HCT116 (cell line): ENCODE measurements at regions not wholly inside any gene's neighbourhood (a gene's known extent, or its start where the extent isn't known, plus 50 kb on each side); places are given as distances from the start of the nearest gene placed in this dataset.

Experiments
- ATAC-seq: fragments of 200-7000 bp; cut with Tn5 transposase; 2 replicates; pipeline ENCODE4 v1.9.1; 2020; ENCODE audit warnings: mild to moderate bottlenecking, moderate library complexity
- BruUV-seq: library from RNA; stranded (reverse); fragments of 400-500 nt; replicated peaks from 2 replicates; lab custom pipeline; 2021; lab: Mats Ljungman, UMichigan
- CTCF ChIA-PET: fragments of 300-600 bp; sonication (Branson Sonifier 250); formaldehyde crosslinking; loops from one replicate; lab custom pipeline; 2021; ENCODE audit warnings: antibody characterized with exemption; lab: Charles Lee
- POLR2A ChIA-PET: fragments of 300-600, 350-600 bp; sonication (Branson Sonifier 250); formaldehyde crosslinking; loops from one replicate; lab custom pipeline; 2021; ENCODE audit warnings: antibody characterized with exemption; lab: Charles Lee
- RAD21 ChIA-PET, 2 experiments: fragments of 300-600 bp; sonication (Branson Sonifier 250); formaldehyde crosslinking; loops; one replicate each; lab custom pipeline; 2023; ENCODE audit warnings: low total read pairs in 2 of 2; ENCODE audit not compliant: uncharacterized antibody in 2 of 2, unreplicated experiment in 2 of 2, low non-redundant PET in 1 of 2; lab: Charles Lee
- DNase-seq: peaks from one replicate; pipeline ENCODE4 v3.0.0-alpha.2; 2010; ENCODE audit warnings: low read depth, low spot score
- H2AFZ ChIP-seq: fragments of 200-600 bp; shearing (Covaris generic), sonication (generic); 2 replicates; pipeline ENCODE4 v1.6.1; 2017; ENCODE audit warnings: low read depth, mixed run types, mixed read lengths, antibody characterized with exemption, low read length; ENCODE audit not compliant: poor library complexity, severe bottlenecking
- H3K27ac ChIP-seq: 2 replicates; pipeline ENCODE4 v1.5.1; 2012; ENCODE audit warnings: low read depth, low read length
- H3K27me3 ChIP-seq: fragments of 200-600 bp; sonication (generic); 2 replicates; pipeline ENCODE4 v1.6.1; 2016; ENCODE audit warnings: mixed run types, low read length, mixed read lengths; ENCODE audit not compliant: insufficient read depth
- H3K36me3 ChIP-seq, 2 experiments: fragments of 200-500 bp in 1 of 2; fragments of 200-600 bp in 1 of 2; sonication (Bioruptor generic) in 1 of 2; sonication (generic) in 1 of 2; 2 replicates each; pipeline versions ENCODE4 v1.5.1 to v1.6.1; 2014 to 2016; ENCODE audit warnings: low read length in 2 of 2, inconsistent platforms in 1 of 2, mixed read lengths in 1 of 2, mixed run types in 1 of 2; ENCODE audit not compliant: insufficient read depth in 2 of 2, control insufficient read depth in 1 of 2
- H3K4me1 ChIP-seq, 2 experiments: fragments of 200-600 bp in 1 of 2; sonication (generic) in 1 of 2; 2 replicates each; pipeline versions ENCODE4 v1.5.1 to v1.6.1; 2012 to 2017; ENCODE audit warnings: low read length in 2 of 2, inconsistent platforms in 1 of 2, mild to moderate bottlenecking in 1 of 2, mixed read lengths in 1 of 2, mixed run types in 1 of 2, moderate library complexity in 1 of 2; ENCODE audit not compliant: insufficient read depth in 2 of 2, control insufficient read depth in 1 of 2
- H3K4me2 ChIP-seq: fragments of 200-600 bp; sonication (generic); 2 replicates; pipeline ENCODE4 v1.6.1; 2017; ENCODE audit warnings: mixed run types, low read length, mixed read lengths
- H3K4me3 ChIP-seq, 2 experiments: fragments of 200-600 bp in 1 of 2; sonication (generic) in 1 of 2; replicated peaks in 1 of 2; 2 replicates each; pipeline ENCODE4 v1.5.1; 2011 to 2016; ENCODE audit warnings: low read length in 2 of 2, control low read depth in 1 of 2, low read depth in 1 of 2, mild to moderate bottlenecking in 1 of 2, mixed read lengths in 1 of 2, mixed run types in 1 of 2
- H3K79me2 ChIP-seq: fragments of 200-600 bp; sonication (generic); 2 replicates; pipeline ENCODE4 v1.6.1; 2017; ENCODE audit warnings: mild to moderate bottlenecking, mixed run types, low read length, moderate library complexity, mixed read lengths; ENCODE audit not compliant: insufficient read depth
- H3K9ac ChIP-seq: fragments of 200-600 bp; sonication (generic); 2 replicates; pipeline ENCODE4 v1.6.1; 2016; ENCODE audit warnings: low read length, mixed read lengths
- H3K9me2 ChIP-seq: fragments of 200-600 bp; sonication (generic), shearing (Covaris generic); 2 replicates; pipeline ENCODE4 v1.6.1; 2017; ENCODE audit warnings: mixed run types, mild to moderate bottlenecking, moderate library complexity; ENCODE audit not compliant: insufficient read depth
- H3K9me3 ChIP-seq, 2 experiments: fragments of 200-500 bp in 1 of 2; fragments of 200-600 bp in 1 of 2; sonication (Bioruptor generic) in 1 of 2; sonication (generic) in 1 of 2; 2 replicates each; pipeline ENCODE4 v1.6.1; 2014 to 2017; ENCODE audit warnings: low read length in 2 of 2, mixed read lengths in 2 of 2, inconsistent platforms in 1 of 2, low read depth in 1 of 2, mild to moderate bottlenecking in 1 of 2, mixed run types in 1 of 2, moderate library complexity in 1 of 2; ENCODE audit not compliant: control insufficient read depth in 1 of 2, insufficient read depth in 1 of 2
- H4K20me1 ChIP-seq: fragments of 200-600 bp; sonication (generic), shearing (Covaris generic); 2 replicates; pipeline ENCODE4 v1.6.1; 2017; ENCODE audit warnings: mixed run types, mild to moderate bottlenecking, moderate library complexity; ENCODE audit not compliant: insufficient read depth
- CBX3 ChIP-seq: IDR thresholded peaks from 2 replicates; pipeline ENCODE4 v1.6.1; 2012; ENCODE audit warnings: low read depth
- CEBPB ChIP-seq: IDR thresholded peaks from 2 replicates; pipeline ENCODE4 v1.6.1; 2012; ENCODE audit warnings: low read depth
- EGR1 ChIP-seq: IDR thresholded peaks from 2 replicates; pipeline ENCODE4 v1.6.1; 2012; ENCODE audit warnings: low read depth
- ELF1 ChIP-seq: IDR thresholded peaks from 2 replicates; pipeline ENCODE4 v1.6.1; 2012; ENCODE audit warnings: low read depth, borderline replicate concordance
- EZH2 ChIP-seq: fragments of 200-600 bp; sonication (generic); IDR thresholded peaks from 2 replicates; pipeline ENCODE4 v1.6.1; 2017; ENCODE audit warnings: antibody characterized with exemption, mixed run types
- EZH2phosphoT487 ChIP-seq: fragments of 200-600 bp; IDR thresholded peaks from 2 replicates; pipeline ENCODE4 v1.6.1; 2018; ENCODE audit warnings: antibody characterized with exemption, borderline replicate concordance
- FOSL1 ChIP-seq: IDR thresholded peaks from 2 replicates; pipeline ENCODE4 v1.6.1; 2012; ENCODE audit warnings: low read depth
- JUND ChIP-seq: IDR thresholded peaks from 2 replicates; pipeline ENCODE4 v1.6.1; 2012
- POLR2A ChIP-seq: IDR thresholded peaks from 2 replicates; pipeline ENCODE4 v1.7.0; 2011; ENCODE audit warnings: borderline replicate concordance; ENCODE audit not compliant: insufficient read depth, insufficient read length; ENCODE audit errors: extremely low read depth
- POLR2AphosphoS5 ChIP-seq: IDR thresholded peaks from 2 replicates; pipeline ENCODE4 v1.6.1; 2011; ENCODE audit warnings: mild to moderate bottlenecking, low read depth, low read length, moderate library complexity
- RAD21 ChIP-seq: IDR thresholded peaks from 2 replicates; pipeline ENCODE4 v1.6.1; 2012; ENCODE audit warnings: low read depth, mild to moderate bottlenecking
- SP1 ChIP-seq: IDR thresholded peaks from 2 replicates; pipeline ENCODE4 v1.6.1; 2012; ENCODE audit warnings: low read depth
- SRF ChIP-seq: IDR thresholded peaks from 2 replicates; pipeline ENCODE4 v1.6.1; 2012; ENCODE audit warnings: low read depth
- TCF7L2 ChIP-seq: IDR thresholded peaks from 2 replicates; pipeline ENCODE4 v1.7.0; 2011; ENCODE audit warnings: borderline replicate concordance, inconsistent platforms; ENCODE audit not compliant: insufficient read depth, insufficient read length; ENCODE audit errors: extremely low read depth
- YY1 ChIP-seq: IDR thresholded peaks from 2 replicates; pipeline ENCODE4 v1.6.1; 2011; ENCODE audit warnings: low read length, low read depth, moderate library complexity, mild to moderate bottlenecking; ENCODE audit not compliant: insufficient replicate concordance; ENCODE audit errors: extremely low read depth
- ZFX ChIP-seq: fragments of 450-650 bp; IDR thresholded peaks from 2 replicates; pipeline ENCODE4 v1.6.1; 2017
- intact Hi-C: fragments of 100-400 bp; cut with micrococcal nuclease; formaldehyde crosslinking; loops from 2 replicates; pipeline ENCODE4 v1.10.0; 2022
- TF ChIP-seq, protein P1 (sequence below): IDR thresholded peaks from 2 replicates; pipeline ENCODE4 v1.6.1; 2012
- TF ChIP-seq, protein P2 (sequence below): IDR thresholded peaks from 2 replicates; pipeline ENCODE4 v1.6.1; 2012; ENCODE audit warnings: low read depth
- TF ChIP-seq, protein P3 (sequence below): IDR thresholded peaks from 2 replicates; pipeline ENCODE4 v1.6.1; 2012
- TF ChIP-seq, protein P4 (sequence below), 3 experiments: fragments of 200-600 bp in 1 of 3; sonication (generic) in 1 of 3; IDR thresholded peaks in 2 of 3; conservative IDR thresholded peaks in 1 of 3; 2 replicates each; pipeline ENCODE4 v1.5.1; 2012 to 2017; ENCODE audit warnings: low read depth in 2 of 3, low read length in 2 of 3, antibody characterized with exemption in 1 of 3, borderline replicate concordance in 1 of 3, control low read depth in 1 of 3, mild to moderate bottlenecking in 1 of 3, mixed read lengths in 1 of 3, mixed run types in 1 of 3, moderate library complexity in 1 of 3; ENCODE audit not compliant: insufficient read depth in 1 of 3

DNA sequence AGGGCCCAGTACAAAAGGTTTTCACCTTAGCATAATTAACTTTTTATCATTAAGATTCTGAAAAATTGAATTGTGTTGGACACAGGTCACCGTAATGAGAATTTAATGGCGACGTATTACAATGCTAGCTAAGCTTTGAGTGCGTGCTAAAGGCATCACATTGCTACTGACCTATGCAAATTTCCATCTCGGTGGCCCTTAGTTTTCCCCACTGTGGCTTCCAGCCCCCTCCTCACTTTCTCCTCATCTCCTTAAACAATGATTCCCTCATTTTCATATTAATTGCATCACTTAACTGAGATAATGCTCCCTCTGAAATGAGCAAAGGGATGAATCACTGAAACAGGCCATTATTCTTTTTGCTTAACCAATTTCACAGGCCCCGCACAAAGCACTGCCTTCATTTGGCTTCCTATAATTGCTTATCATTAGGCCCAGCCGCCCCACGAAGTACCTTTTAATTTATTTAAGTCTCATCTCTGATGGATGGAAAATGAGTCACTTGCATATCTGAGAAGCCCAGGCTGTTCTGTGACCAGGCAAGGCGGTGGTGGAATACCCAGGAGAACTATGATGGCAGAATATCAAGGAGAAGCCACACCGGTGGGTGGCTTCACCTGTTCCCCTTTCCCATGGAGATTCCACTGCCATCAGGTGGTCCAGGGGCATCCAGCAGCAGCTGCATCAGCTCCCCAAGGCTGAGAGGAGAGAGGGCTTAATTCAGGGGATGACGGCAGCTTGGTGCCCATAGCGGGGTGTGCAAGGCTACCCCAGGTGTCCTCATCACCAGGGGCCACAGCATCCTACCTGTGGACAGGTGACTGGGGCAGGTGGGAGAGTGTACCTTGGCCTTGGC, 223.8 kb upstream of the BOD1L1 start:
- Histone ChIP-seq H3K79me2 (no peaks in the 10 kb centered on the region), H3K4me2 (no peak overlapping the region), H3K27ac (no peak overlapping the region), H3K9me2 (no peaks in the 10 kb centered on the region), H3K9ac (no peak overlapping the region), H4K20me1 (no peaks in the 10 kb centered on the region), H3K4me1 (no peaks in the 10 kb centered on the region), H3K9me3 (no peaks in the 10 kb centered on the region; a peak in 1 of 4 replicates), H3K27me3 (no peaks in the 10 kb centered on the region), H3K4me3 (no peak overlapping the region), H2AFZ (no peak overlapping the region), H3K36me3 (no peaks in the 10 kb centered on the region)
- ATAC-seq (no peak), DNase-seq (no peak)
- ChIA-PET POLR2A (no interaction called here), RAD21 (no interaction called here), CTCF (no interaction called here)
- intact Hi-C loops: no loop called here
- no peak for TF ChIP-seq ZFX
- TF ChIP-seq CBX3: no peak
- no peak for TF ChIP-seq EZH2
- no peak for TF ChIP-seq SRF
- no peak for TF ChIP-seq EZH2phosphoT487
- no peak for TF ChIP-seq YY1
- TF ChIP-seq TCF7L2: no peak
- no peak for TF ChIP-seq ELF1
- no peak for TF ChIP-seq EGR1
- TF ChIP-seq CEBPB: no peak
- TF ChIP-seq RAD21: no peak
- TF ChIP-seq, protein P1, sequence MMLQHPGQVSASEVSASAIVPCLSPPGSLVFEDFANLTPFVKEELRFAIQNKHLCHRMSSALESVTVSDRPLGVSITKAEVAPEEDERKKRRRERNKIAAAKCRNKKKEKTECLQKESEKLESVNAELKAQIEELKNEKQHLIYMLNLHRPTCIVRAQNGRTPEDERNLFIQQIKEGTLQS: no peak
- TF ChIP-seq, protein P2, sequence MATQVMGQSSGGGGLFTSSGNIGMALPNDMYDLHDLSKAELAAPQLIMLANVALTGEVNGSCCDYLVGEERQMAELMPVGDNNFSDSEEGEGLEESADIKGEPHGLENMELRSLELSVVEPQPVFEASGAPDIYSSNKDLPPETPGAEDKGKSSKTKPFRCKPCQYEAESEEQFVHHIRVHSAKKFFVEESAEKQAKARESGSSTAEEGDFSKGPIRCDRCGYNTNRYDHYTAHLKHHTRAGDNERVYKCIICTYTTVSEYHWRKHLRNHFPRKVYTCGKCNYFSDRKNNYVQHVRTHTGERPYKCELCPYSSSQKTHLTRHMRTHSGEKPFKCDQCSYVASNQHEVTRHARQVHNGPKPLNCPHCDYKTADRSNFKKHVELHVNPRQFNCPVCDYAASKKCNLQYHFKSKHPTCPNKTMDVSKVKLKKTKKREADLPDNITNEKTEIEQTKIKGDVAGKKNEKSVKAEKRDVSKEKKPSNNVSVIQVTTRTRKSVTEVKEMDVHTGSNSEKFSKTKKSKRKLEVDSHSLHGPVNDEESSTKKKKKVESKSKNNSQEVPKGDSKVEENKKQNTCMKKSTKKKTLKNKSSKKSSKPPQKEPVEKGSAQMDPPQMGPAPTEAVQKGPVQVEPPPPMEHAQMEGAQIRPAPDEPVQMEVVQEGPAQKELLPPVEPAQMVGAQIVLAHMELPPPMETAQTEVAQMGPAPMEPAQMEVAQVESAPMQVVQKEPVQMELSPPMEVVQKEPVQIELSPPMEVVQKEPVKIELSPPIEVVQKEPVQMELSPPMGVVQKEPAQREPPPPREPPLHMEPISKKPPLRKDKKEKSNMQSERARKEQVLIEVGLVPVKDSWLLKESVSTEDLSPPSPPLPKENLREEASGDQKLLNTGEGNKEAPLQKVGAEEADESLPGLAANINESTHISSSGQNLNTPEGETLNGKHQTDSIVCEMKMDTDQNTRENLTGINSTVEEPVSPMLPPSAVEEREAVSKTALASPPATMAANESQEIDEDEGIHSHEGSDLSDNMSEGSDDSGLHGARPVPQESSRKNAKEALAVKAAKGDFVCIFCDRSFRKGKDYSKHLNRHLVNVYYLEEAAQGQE: no peak
- no peak for TF ChIP-seq FOSL1
- no peak for TF ChIP-seq POLR2AphosphoS5
- TF ChIP-seq, protein P3, sequence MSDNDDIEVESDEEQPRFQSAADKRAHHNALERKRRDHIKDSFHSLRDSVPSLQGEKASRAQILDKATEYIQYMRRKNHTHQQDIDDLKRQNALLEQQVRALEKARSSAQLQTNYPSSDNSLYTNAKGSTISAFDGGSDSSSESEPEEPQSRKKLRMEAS: no peak
- no peak for TF ChIP-seq POLR2A
- TF ChIP-seq, protein P4, sequence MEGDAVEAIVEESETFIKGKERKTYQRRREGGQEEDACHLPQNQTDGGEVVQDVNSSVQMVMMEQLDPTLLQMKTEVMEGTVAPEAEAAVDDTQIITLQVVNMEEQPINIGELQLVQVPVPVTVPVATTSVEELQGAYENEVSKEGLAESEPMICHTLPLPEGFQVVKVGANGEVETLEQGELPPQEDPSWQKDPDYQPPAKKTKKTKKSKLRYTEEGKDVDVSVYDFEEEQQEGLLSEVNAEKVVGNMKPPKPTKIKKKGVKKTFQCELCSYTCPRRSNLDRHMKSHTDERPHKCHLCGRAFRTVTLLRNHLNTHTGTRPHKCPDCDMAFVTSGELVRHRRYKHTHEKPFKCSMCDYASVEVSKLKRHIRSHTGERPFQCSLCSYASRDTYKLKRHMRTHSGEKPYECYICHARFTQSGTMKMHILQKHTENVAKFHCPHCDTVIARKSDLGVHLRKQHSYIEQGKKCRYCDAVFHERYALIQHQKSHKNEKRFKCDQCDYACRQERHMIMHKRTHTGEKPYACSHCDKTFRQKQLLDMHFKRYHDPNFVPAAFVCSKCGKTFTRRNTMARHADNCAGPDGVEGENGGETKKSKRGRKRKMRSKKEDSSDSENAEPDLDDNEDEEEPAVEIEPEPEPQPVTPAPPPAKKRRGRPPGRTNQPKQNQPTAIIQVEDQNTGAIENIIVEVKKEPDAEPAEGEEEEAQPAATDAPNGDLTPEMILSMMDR (IDR thresholded peaks at IDR 0.05 in 2 of 3, conservative IDR thresholded peaks at IDR 0.05 in 1 of 3; ENCODE audit: borderline replicate concordance in 1 of 3, insufficient read depth in 1 of 3, low read depth in 2 of 3, low read length in 2 of 3): no peak
- TF ChIP-seq JUND: no peak
- no peak for TF ChIP-seq SP1
- no TSS peak for BruUV-seq
